Fibroblast of peridontal ligament (primary cell): ENCODE measurements at regions not wholly inside any gene's neighbourhood (a gene's known extent, or its start where the extent isn't known, plus 50 kb on each side); places are given as distances from the start of the nearest gene placed in this dataset.

Experiments used
- DNase-seq: peaks from one replicate; pipeline ENCODE4 v3.0.0-alpha.2; 2010; ENCODE audit errors: extremely low read depth

- no peak for DNase-seq
Measured at GRCh38 chr1:11413986-11414391, 65.0 kb upstream of the DISP3 start.

- DNase-seq: no peak
Measured at GRCh38 chr1:11414926-11415538, 63.9 kb upstream of the DISP3 start.

GRCh38 chr1:11417162-11417561, 61.8 kb upstream of the DISP3 start:
- no peak for DNase-seq

- DNase-seq: no peak
Measured at GRCh38 chr1:11418056-11418455, 60.9 kb upstream of the DISP3 start.

GRCh38 chr1:11421443-11421842, 57.5 kb upstream of the DISP3 start:
- no peak for DNase-seq

- no peak for DNase-seq
Measured at GRCh38 chr1:11422686-11423085, 56.3 kb upstream of the DISP3 start.

- no peak for DNase-seq
Measured at GRCh38 chr1:11426617-11427016, 52.3 kb upstream of the DISP3 start.

- DNase-seq: no peak
Measured at GRCh38 chr1:11428789-11429188, 50.2 kb upstream of the DISP3 start.
